ENCODE measurements at regions not wholly inside any gene's neighbourhood (a gene's known extent, or its start where the extent isn't known, plus 50 kb on each side); places are given as distances from the start of the nearest gene placed in this dataset.
A peak's percentile ranks its signal among the peaks of the same experiment; 100 is the strongest.

DNA sequence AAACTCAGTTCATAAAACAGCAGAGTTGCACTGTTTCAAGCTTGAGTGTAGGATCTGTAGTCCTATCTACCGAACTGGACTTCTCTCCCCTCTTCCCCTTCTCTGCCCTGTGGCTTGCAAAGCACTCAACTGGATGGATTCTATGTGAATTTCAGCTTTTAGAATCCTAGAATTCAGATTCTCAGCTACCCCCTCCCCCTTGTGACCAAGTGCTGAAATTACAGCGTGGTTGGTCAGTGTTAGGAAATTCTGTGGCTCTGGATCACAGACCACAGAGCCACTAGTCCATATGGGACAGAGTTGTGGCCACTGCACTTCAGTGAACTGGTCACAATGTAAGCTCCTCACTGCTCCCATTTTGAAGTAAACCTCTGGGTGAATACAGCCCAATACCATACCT, 64.6 kb upstream of the TRPC5 start:
- dilution Hi-C loops (cut with HindIII; ENCODE audit: low sequenced_read_pairs, unreplicated experiment), result no loop called here
- Histone ChIP-seq H4K91ac (ENCODE audit: insufficient read depth, low read depth, low read length) (no peak overlapping the region), H3K36me3 (ENCODE audit: control insufficient read depth, insufficient read depth, low read length) (no peaks in the 10 kb centered on the region), H3K4me1 (ENCODE audit: control insufficient read depth, insufficient read depth, low read length) (no peaks in the 10 kb centered on the region), H4K5ac (ENCODE audit: low read depth, low read length) (no peak overlapping the region), H3K18ac (ENCODE audit: low read depth, low read length) (no peak overlapping the region), H2AFZ (replicated peaks; ENCODE audit: low read length, poor library complexity) (no peak overlapping the region), H3K9me3 (ENCODE audit: control insufficient read depth, insufficient read depth, low read length) (no peaks in the 10 kb centered on the region), H3K14ac (replicated peaks; ENCODE audit: low read depth, low read length) (no peak overlapping the region), H3K9me1 (ENCODE audit: insufficient read depth, low read length) (no peaks in the 10 kb centered on the region), H2BK20ac (ENCODE audit: low read depth, low read length) (no peak overlapping the region), H4K8ac (ENCODE audit: low read depth in 2 of 2, low read length in 2 of 2) (no peak overlapping the region), H3K56ac (ENCODE audit: extremely low read depth, insufficient read depth, low read length) (no peak overlapping the region), H3K27ac (ENCODE audit: insufficient read depth, low read length) (no peak overlapping the region), H3K23ac (ENCODE audit: low read depth, low read length) (no peak overlapping the region), H3K4me3 (ENCODE audit: insufficient read depth, low read depth, low read length) (no peak overlapping the region), H3K4me2 (ENCODE audit: low read depth, low read length) (no peak overlapping the region), H3K79me1 (ENCODE audit: low read depth in 1 of 2, low read length in 2 of 2) (no peaks in the 10 kb centered on the region), H3K4ac (ENCODE audit: low read depth, low read length) (no peak overlapping the region), H4K20me1 (ENCODE audit: insufficient read depth, low read length) (no peaks in the 10 kb centered on the region), H2BK5ac (ENCODE audit: low read depth, low read length, poor library complexity, severe bottlenecking) (no peak overlapping the region), H2BK15ac (ENCODE audit: low read depth, low read length) (no peak overlapping the region), H3K27me3 (ENCODE audit: control insufficient read depth, insufficient read depth, low read length) (peaks cover 9% of the 10 kb centered on the region), H2AK5ac (ENCODE audit: low read depth, low read length) (no peak overlapping the region), H2AK9ac (replicated peaks; ENCODE audit: low read depth, low read length, poor library complexity) (no peak overlapping the region), H3K9ac (ENCODE audit: low read depth, low read length) (no peak overlapping the region), H2BK120ac (ENCODE audit: low read depth, low read length) (no peak overlapping the region)
- intact Hi-C loops (cut with micrococcal nuclease), result loop anchor here (1.0 to 10.0 kb wide), 5 partner anchors 90 to 585 kb away; no protein-coding TSS in a partner anchor
- ChIA-PET CTCF (interaction anchor here (0.7 to 1.5 kb wide), 4 partner anchors 10 to 387 kb away, joined by 3 to 8 read pairs (median 4); no protein-coding TSS in a partner anchor), POLR2A (ENCODE audit: unreplicated experiment) (no interaction called here)
- no CpG with 5 or more reads among the region's 2 CpGs for WGBS, 2 experiments (ENCODE audit: extremely low coverage in 2 of 2, insufficient read length in 1 of 2)
- DNase-seq (peak; percentile 29), ATAC-seq (ENCODE audit: low read depth) (peak; percentile 85)
- in situ Hi-C loops (cut with MboI; ENCODE audit: low sequenced_read_pairs), result no loop called here
- BruUV-seq (replicated peaks), result no TSS peak
- TF ChIP-seq POLR2A (IDR thresholded peaks at IDR 0.05; ENCODE audit: low read depth, low read length) (no peak), FOS (IDR thresholded peaks at IDR 0.05; ENCODE audit: low read depth, low read length) (no peak), MAZ (IDR thresholded peaks at IDR 0.05; ENCODE audit: borderline replicate concordance, low read depth, low read length) (no peak), CEBPB (IDR thresholded peaks at IDR 0.05; ENCODE audit: low read depth, low read length) (peak; percentile 13; the same call in 1 of the 2 replicates), NFE2L2 (IDR thresholded peaks at IDR 0.05; ENCODE audit: low read depth, low read length) (no peak), MAFK (IDR thresholded peaks at IDR 0.05; ENCODE audit: low read depth, low read length) (no peak), BHLHE40 (IDR thresholded peaks at IDR 0.05; ENCODE audit: low read depth, low read length) (no peak), CHD1 (IDR thresholded peaks at IDR 0.05; ENCODE audit: low read depth, low read length) (no peak), RFX5 (IDR thresholded peaks at IDR 0.05; ENCODE audit: low read depth, low read length) (no peak), RCOR1 (IDR thresholded peaks at IDR 0.05; ENCODE audit: insufficient replicate concordance, low read length) (no peak), SMC3 (IDR thresholded peaks at IDR 0.05; ENCODE audit: low read depth, low read length) (peak; percentile 43; the same call in 1 of the 2 replicates), RAD21 (IDR thresholded peaks at IDR 0.05; ENCODE audit: low read length) (peak; percentile 56), MXI1 (IDR thresholded peaks at IDR 0.05; ENCODE audit: borderline replicate concordance, low read depth, low read length) (no peak)
- TF ChIP-seq, protein P1, sequence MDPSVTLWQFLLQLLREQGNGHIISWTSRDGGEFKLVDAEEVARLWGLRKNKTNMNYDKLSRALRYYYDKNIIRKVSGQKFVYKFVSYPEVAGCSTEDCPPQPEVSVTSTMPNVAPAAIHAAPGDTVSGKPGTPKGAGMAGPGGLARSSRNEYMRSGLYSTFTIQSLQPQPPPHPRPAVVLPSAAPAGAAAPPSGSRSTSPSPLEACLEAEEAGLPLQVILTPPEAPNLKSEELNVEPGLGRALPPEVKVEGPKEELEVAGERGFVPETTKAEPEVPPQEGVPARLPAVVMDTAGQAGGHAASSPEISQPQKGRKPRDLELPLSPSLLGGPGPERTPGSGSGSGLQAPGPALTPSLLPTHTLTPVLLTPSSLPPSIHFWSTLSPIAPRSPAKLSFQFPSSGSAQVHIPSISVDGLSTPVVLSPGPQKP (IDR thresholded peaks at IDR 0.05; ENCODE audit: borderline replicate concordance, low read depth, low read length), result no peak
- TF ChIP-seq, protein P2, sequence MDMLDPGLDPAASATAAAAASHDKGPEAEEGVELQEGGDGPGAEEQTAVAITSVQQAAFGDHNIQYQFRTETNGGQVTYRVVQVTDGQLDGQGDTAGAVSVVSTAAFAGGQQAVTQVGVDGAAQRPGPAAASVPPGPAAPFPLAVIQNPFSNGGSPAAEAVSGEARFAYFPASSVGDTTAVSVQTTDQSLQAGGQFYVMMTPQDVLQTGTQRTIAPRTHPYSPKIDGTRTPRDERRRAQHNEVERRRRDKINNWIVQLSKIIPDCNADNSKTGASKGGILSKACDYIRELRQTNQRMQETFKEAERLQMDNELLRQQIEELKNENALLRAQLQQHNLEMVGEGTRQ (IDR thresholded peaks at IDR 0.05; ENCODE audit: low read depth, low read length), result no peak
- TF ChIP-seq, protein P3, sequence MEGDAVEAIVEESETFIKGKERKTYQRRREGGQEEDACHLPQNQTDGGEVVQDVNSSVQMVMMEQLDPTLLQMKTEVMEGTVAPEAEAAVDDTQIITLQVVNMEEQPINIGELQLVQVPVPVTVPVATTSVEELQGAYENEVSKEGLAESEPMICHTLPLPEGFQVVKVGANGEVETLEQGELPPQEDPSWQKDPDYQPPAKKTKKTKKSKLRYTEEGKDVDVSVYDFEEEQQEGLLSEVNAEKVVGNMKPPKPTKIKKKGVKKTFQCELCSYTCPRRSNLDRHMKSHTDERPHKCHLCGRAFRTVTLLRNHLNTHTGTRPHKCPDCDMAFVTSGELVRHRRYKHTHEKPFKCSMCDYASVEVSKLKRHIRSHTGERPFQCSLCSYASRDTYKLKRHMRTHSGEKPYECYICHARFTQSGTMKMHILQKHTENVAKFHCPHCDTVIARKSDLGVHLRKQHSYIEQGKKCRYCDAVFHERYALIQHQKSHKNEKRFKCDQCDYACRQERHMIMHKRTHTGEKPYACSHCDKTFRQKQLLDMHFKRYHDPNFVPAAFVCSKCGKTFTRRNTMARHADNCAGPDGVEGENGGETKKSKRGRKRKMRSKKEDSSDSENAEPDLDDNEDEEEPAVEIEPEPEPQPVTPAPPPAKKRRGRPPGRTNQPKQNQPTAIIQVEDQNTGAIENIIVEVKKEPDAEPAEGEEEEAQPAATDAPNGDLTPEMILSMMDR (conservative IDR thresholded peaks at IDR 0.05; ENCODE audit: low read depth, low read length), result peak; percentile 54
